ENCODE measurements at regions not wholly inside any gene's neighbourhood (a gene's known extent, or its start where the extent isn't known, plus 50 kb on each side); places are given as distances from the start of the nearest gene placed in this dataset.

GRCh38 chr15:69658411-69658945 is 205.9 kb downstream of the RPLP1 start:
- 93 to 97% (median 94%) methylated on average over 8 of the region's 8 CpGs for WGBS, 3 donors
- intact Hi-C loops (cut with DNase I), result no loop called here
- DNase-seq, result no peak
- Histone ChIP-seq H3K4me1 (ENCODE audit: insufficient read depth) (no peaks in the 10 kb centered on the region), H3K27ac (no peak overlapping the region), H3K27me3 (no peaks in the 10 kb centered on the region), H3K36me3 (no peaks in the 10 kb centered on the region), H3K9me3 (no peaks in the 10 kb centered on the region), H3K4me3 (no peak overlapping the region)
- TF ChIP-seq POLR2A (IDR thresholded peaks at IDR 0.05) (no peak), CTCF (IDR thresholded peaks at IDR 0.05) (no peak), EP300 (IDR thresholded peaks at IDR 0.05) (no peak)

- intact Hi-C loops (cut with DNase I), result no loop called here
- WGBS, 3 donors, result 86 to 90% (median 89%) methylated on average over 5 of the region's 5 CpGs
- H3K27ac ChIP-seq, result no peak overlapping the region
- no peaks in the 10 kb centered on the region for H3K27me3 ChIP-seq
- no peaks in the 10 kb centered on the region for H3K9me3 ChIP-seq
- H3K4me1 ChIP-seq (ENCODE audit: insufficient read depth), result no peaks in the 10 kb centered on the region
- no peak overlapping the region for H3K4me3 ChIP-seq
- H3K36me3 ChIP-seq, result no peaks in the 10 kb centered on the region
- no peak for TF ChIP-seq EP300 (IDR thresholded peaks at IDR 0.05)
- TF ChIP-seq POLR2A (IDR thresholded peaks at IDR 0.05), result no peak
- no peak for TF ChIP-seq CTCF (IDR thresholded peaks at IDR 0.05)
- no peak for DNase-seq
Observed at GRCh38 chr15:69659454-69660050, 206.9 kb downstream of the RPLP1 start.

- H3K9me3 ChIP-seq, result no peaks in the 10 kb centered on the region
- no peak overlapping the region for H3K27ac ChIP-seq
- no peak for DNase-seq
- 82 to 92% (median 86%) methylated on average over 2 of the region's 2 CpGs for WGBS, 3 donors
- H3K4me3 ChIP-seq, result no peak overlapping the region
- no peaks in the 10 kb centered on the region for H3K4me1 ChIP-seq (ENCODE audit: insufficient read depth)
- TF ChIP-seq CTCF (IDR thresholded peaks at IDR 0.05) (no peak), EP300 (IDR thresholded peaks at IDR 0.05) (no peak), POLR2A (IDR thresholded peaks at IDR 0.05) (no peak)
- no peaks in the 10 kb centered on the region for H3K36me3 ChIP-seq
- H3K27me3 ChIP-seq, result no peaks in the 10 kb centered on the region
- intact Hi-C loops (cut with DNase I), result no loop called here
Observed at GRCh38 chr15:69660114-69660513, 207.5 kb downstream of the RPLP1 start.

- H3K27ac ChIP-seq, result no peak overlapping the region
- no peaks in the 10 kb centered on the region for H3K36me3 ChIP-seq
- H3K9me3 ChIP-seq, result no peaks in the 10 kb centered on the region
- intact Hi-C loops (cut with DNase I), result no loop called here
- 34 to 44% (median 42%) methylated on average over 7 of the region's 7 CpGs for WGBS, 3 donors
- TF ChIP-seq EP300 (IDR thresholded peaks at IDR 0.05), result no peak
- no peak for TF ChIP-seq POLR2A (IDR thresholded peaks at IDR 0.05)
- TF ChIP-seq CTCF (IDR thresholded peaks at IDR 0.05), result no peak
- peaks cover 4% of the 10 kb centered on the region for H3K4me1 ChIP-seq (ENCODE audit: insufficient read depth)
- H3K4me3 ChIP-seq, result no peak overlapping the region
- no peaks in the 10 kb centered on the region for H3K27me3 ChIP-seq
- DNase-seq, result no peak
Observed at GRCh38 chr15:69660658-69661405, 208.2 kb downstream of the RPLP1 start.
